GM23338 (cell line): ENCODE measurements at regions not wholly inside any gene's neighbourhood (a gene's known extent, or its start where the extent isn't known, plus 50 kb on each side); places are given as distances from the start of the nearest gene placed in this dataset.

Source experiments
- CREB1 ChIP-seq: fragments of 250-450 bp; sonication (Bioruptor Pico); IDR thresholded peaks from 2 replicates; pipeline ENCODE4 v1.5.0; 2020; ENCODE audit warnings: low read depth, mild to moderate bottlenecking, moderate library complexity
- EZH2 ChIP-seq: fragments of 200-600 bp; sonication (generic); IDR thresholded peaks from one replicate; pipeline ENCODE4 v1.8.0; 2017; ENCODE audit warnings: antibody characterized with exemption, mild to moderate bottlenecking, low read depth; ENCODE audit not compliant: unreplicated experiment
- EZH2phosphoT487 ChIP-seq: fragments of 200-600 bp; sonication (generic); IDR thresholded peaks from one replicate; pipeline ENCODE4 v1.8.1; 2018; ENCODE audit warnings: antibody characterized with exemption; ENCODE audit not compliant: unreplicated experiment
- JUNB ChIP-seq: IDR thresholded peaks from one replicate; pipeline ENCODE4 v1.6.1; 2016; ENCODE audit warnings: antibody characterized with exemption; ENCODE audit not compliant: unreplicated experiment
- NANOG ChIP-seq: IDR thresholded peaks from 2 replicates; pipeline ENCODE4 v1.6.1; 2016; ENCODE audit warnings: antibody characterized with exemption, borderline replicate concordance
- POLR2AphosphoS5 ChIP-seq: IDR thresholded peaks from 2 replicates; pipeline ENCODE4 v1.6.1; 2016; ENCODE audit warnings: antibody characterized with exemption, low read depth
- REST ChIP-seq: IDR thresholded peaks from one replicate; pipeline ENCODE4 v1.6.1; 2018; ENCODE audit warnings: antibody characterized with exemption; ENCODE audit not compliant: unreplicated experiment
- ZNF114 ChIP-seq: fragments of 250-450 bp; sonication (Bioruptor Pico); IDR thresholded peaks from 2 replicates; pipeline ENCODE4 v1.5.0; 2020; ENCODE audit warnings: mild to moderate bottlenecking, moderate library complexity
- TF ChIP-seq, protein P1 (sequence below), 2 experiments: fragments of 200-600 bp in 1 of 2; sonication (generic) in 1 of 2; conservative IDR thresholded peaks; 2 replicates each; pipeline versions ENCODE4 v1.5.1 to v1.6.1; 2016 to 2017; ENCODE audit warnings: antibody characterized with exemption in 2 of 2, low read depth in 2 of 2, mild to moderate bottlenecking in 2 of 2, moderate library complexity in 1 of 2

DNA sequence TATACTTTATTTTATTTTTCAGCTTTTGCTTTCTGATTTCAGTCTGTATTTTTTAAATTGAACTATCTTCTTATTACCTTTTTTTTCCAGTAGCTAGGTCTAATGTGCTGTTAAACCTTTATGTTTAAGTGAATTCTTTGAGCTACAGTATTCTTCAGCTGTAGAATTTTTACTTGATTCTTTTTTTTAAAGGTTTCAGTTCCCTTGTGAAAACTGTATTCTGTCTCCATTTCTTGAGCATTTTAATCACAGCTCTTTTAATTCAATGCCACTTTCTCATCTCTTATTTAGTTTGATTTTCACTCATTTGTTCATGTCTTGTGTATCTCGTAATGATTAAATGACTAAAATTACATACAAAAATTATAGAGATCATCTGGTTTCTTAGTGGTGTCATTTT lies 233.8 kb downstream of the MTRR start:
- TF ChIP-seq, protein P1, sequence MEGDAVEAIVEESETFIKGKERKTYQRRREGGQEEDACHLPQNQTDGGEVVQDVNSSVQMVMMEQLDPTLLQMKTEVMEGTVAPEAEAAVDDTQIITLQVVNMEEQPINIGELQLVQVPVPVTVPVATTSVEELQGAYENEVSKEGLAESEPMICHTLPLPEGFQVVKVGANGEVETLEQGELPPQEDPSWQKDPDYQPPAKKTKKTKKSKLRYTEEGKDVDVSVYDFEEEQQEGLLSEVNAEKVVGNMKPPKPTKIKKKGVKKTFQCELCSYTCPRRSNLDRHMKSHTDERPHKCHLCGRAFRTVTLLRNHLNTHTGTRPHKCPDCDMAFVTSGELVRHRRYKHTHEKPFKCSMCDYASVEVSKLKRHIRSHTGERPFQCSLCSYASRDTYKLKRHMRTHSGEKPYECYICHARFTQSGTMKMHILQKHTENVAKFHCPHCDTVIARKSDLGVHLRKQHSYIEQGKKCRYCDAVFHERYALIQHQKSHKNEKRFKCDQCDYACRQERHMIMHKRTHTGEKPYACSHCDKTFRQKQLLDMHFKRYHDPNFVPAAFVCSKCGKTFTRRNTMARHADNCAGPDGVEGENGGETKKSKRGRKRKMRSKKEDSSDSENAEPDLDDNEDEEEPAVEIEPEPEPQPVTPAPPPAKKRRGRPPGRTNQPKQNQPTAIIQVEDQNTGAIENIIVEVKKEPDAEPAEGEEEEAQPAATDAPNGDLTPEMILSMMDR (conservative IDR thresholded peaks at IDR 0.05; ENCODE audit: low read depth in 2 of 2): no peak
- TF ChIP-seq CREB1 (CRISPR knock-in tag) (no peak), EZH2 (no peak), POLR2AphosphoS5 (no peak), NANOG (no peak), JUNB (no peak), EZH2phosphoT487 (no peak), ZNF114 (CRISPR knock-in tag) (no peak), REST (no peak)
